ENCODE measurements at regions not wholly inside any gene's neighbourhood (a gene's known extent, or its start where the extent isn't known, plus 50 kb on each side); places are given as distances from the start of the nearest gene placed in this dataset.

DNA sequence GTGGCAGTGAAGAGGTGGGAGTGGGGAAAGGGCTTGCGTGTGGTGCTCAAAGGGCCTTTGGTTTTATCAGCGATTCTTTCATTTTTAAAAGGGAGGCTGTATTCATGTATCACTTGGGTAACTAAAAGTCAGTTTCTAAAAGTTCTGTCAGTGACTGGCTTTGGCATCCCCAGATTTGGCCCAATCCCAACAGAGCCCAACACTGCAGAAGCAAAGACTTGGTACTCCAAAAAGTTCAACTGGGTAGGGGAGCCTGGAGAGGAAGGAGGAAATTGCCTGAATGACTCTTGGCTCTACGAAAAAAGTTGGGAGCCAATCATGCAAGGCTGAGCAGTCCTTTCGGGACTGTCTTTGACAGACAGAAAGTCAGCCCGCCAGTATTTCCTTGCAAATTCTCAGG, 54.5 kb upstream of the COL13A1 start:
- BruUV-seq (replicated peaks) = no TSS peak

GRCh38 chr10:69748621-69749020, 53.1 kb upstream of the COL13A1 start:
- CTCF ChIA-PET = no interaction called here

More for the DNA sequence above, 54.5 kb upstream of the COL13A1 start:
- TF ChIP-seq EZH2 (IDR thresholded peaks at IDR 0.05; ENCODE audit: borderline replicate concordance, low read depth, low read length, poor library complexity, severe bottlenecking) = no peak
- TF ChIP-seq, protein P1, sequence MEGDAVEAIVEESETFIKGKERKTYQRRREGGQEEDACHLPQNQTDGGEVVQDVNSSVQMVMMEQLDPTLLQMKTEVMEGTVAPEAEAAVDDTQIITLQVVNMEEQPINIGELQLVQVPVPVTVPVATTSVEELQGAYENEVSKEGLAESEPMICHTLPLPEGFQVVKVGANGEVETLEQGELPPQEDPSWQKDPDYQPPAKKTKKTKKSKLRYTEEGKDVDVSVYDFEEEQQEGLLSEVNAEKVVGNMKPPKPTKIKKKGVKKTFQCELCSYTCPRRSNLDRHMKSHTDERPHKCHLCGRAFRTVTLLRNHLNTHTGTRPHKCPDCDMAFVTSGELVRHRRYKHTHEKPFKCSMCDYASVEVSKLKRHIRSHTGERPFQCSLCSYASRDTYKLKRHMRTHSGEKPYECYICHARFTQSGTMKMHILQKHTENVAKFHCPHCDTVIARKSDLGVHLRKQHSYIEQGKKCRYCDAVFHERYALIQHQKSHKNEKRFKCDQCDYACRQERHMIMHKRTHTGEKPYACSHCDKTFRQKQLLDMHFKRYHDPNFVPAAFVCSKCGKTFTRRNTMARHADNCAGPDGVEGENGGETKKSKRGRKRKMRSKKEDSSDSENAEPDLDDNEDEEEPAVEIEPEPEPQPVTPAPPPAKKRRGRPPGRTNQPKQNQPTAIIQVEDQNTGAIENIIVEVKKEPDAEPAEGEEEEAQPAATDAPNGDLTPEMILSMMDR (conservative IDR thresholded peaks at IDR 0.05; ENCODE audit: low read depth, low read length) = no peak
- H3K4me1 ChIP-seq (ENCODE audit: insufficient read depth, low read length, poor library complexity, severe bottlenecking) = no peaks in the 10 kb centered on the region
- no peaks in the 10 kb centered on the region for H3K9me3 ChIP-seq (ENCODE audit: low read depth, low read length, poor library complexity, severe bottlenecking)
- intact Hi-C loops (cut with micrococcal nuclease; ENCODE audit: unreplicated experiment) = no loop called here
- no peak for DNase-seq (ENCODE audit: low spot score)
- H3K4me3 ChIP-seq (ENCODE audit: low read depth, low read length, poor library complexity, severe bottlenecking) = no peak overlapping the region
- ChIA-PET POLR2A (ENCODE audit: low non-redundant PET) (no interaction called here), CTCF (no interaction called here)
- H3K27ac ChIP-seq (ENCODE audit: low read depth, low read length, poor library complexity, severe bottlenecking) = no peak overlapping the region
- no peaks in the 10 kb centered on the region for H3K36me3 ChIP-seq (ENCODE audit: insufficient read depth, low read length, poor library complexity, severe bottlenecking)
- H3K27me3 ChIP-seq (replicated peaks; ENCODE audit: insufficient read depth, low read depth, low read length, poor library complexity) = no peaks in the 10 kb centered on the region

DNA sequence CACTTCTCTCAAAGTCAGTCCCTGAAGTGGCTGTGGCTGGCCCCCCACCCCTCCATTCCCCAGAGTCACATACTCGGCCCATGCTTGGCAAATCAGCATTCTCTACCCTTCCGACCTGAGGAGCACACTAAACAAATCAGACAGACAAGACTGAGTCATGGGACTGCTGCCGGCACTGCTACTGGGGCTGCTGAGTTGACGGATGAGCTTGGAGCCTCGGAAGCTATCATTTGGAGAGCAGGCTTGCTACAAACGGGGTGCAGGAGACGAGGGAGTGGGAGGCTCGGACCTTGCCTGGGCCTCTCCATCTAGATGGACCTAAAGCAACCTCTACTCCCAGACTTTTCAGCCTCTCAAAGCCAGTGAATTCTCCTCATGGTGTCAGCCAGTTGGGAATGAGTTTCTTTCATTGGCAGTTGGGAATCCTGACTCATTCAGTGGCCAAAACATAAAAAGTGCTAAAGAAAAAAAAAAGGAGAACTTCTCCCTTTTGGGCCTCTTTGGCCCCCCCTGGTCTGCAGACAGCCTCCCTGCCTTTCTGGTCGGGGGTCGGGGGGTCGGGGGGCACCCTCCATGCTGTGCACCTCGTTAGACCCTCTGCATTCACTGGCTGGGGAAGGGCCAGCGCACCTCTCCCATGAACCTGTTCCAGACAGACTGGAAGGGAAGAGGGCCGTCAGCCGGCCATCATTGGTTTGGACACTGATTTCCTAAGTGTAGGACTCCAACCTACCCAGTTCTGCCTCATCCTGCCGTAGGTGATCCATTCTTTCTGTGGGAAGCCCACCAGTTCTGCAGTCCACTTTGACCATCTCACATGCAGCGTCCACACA, 52.3 kb upstream of the COL13A1 start:
- Histone ChIP-seq H3K36me3 (ENCODE audit: insufficient read depth, low read length, poor library complexity, severe bottlenecking) (no peaks in the 10 kb centered on the region), H3K4me3 (ENCODE audit: low read depth, low read length, poor library complexity, severe bottlenecking) (no peak overlapping the region), H3K4me1 (ENCODE audit: insufficient read depth, low read length, poor library complexity, severe bottlenecking) (no peaks in the 10 kb centered on the region), H3K27me3 (replicated peaks; ENCODE audit: insufficient read depth, low read depth, low read length, poor library complexity) (no peaks in the 10 kb centered on the region), H3K27ac (ENCODE audit: low read depth, low read length, poor library complexity, severe bottlenecking) (no peak overlapping the region), H3K9me3 (ENCODE audit: low read depth, low read length, poor library complexity, severe bottlenecking) (no peaks in the 10 kb centered on the region)
- intact Hi-C loops (cut with micrococcal nuclease; ENCODE audit: unreplicated experiment) = no loop called here
- no peak for TF ChIP-seq EZH2 (IDR thresholded peaks at IDR 0.05; ENCODE audit: borderline replicate concordance, low read depth, low read length, poor library complexity, severe bottlenecking)
- TF ChIP-seq, protein P1 (conservative IDR thresholded peaks at IDR 0.05; ENCODE audit: low read depth, low read length) = no peak
- ChIA-PET POLR2A (ENCODE audit: low non-redundant PET) (no interaction called here), CTCF (no interaction called here)
- BruUV-seq (replicated peaks) = no TSS peak
- no peak for DNase-seq (ENCODE audit: low spot score)

More at GRCh38 chr10:69748621-69749020, 53.1 kb upstream of the COL13A1 start:
- TF ChIP-seq, protein P1 (conservative IDR thresholded peaks at IDR 0.05; ENCODE audit: low read depth, low read length) = no peak
- no peak for TF ChIP-seq EZH2 (IDR thresholded peaks at IDR 0.05; ENCODE audit: borderline replicate concordance, low read depth, low read length, poor library complexity, severe bottlenecking)
- POLR2A ChIA-PET (ENCODE audit: low non-redundant PET) = no interaction called here
- no peak for DNase-seq (ENCODE audit: low spot score)
- no peaks in the 10 kb centered on the region for H3K4me1 ChIP-seq (ENCODE audit: insufficient read depth, low read length, poor library complexity, severe bottlenecking)
- H3K4me3 ChIP-seq (ENCODE audit: low read depth, low read length, poor library complexity, severe bottlenecking) = no peak overlapping the region
- BruUV-seq (replicated peaks) = no TSS peak
- H3K27me3 ChIP-seq (replicated peaks; ENCODE audit: insufficient read depth, low read depth, low read length, poor library complexity) = no peaks in the 10 kb centered on the region
- intact Hi-C loops (cut with micrococcal nuclease; ENCODE audit: unreplicated experiment) = no loop called here
- H3K9me3 ChIP-seq (ENCODE audit: low read depth, low read length, poor library complexity, severe bottlenecking) = no peaks in the 10 kb centered on the region
- no peak overlapping the region for H3K27ac ChIP-seq (ENCODE audit: low read depth, low read length, poor library complexity, severe bottlenecking)
- H3K36me3 ChIP-seq (ENCODE audit: insufficient read depth, low read length, poor library complexity, severe bottlenecking) = no peaks in the 10 kb centered on the region
